Fibroblast of skin of left quadriceps (primary cell): ENCODE measurements at regions not wholly inside any gene's neighbourhood (a gene's known extent, or its start where the extent isn't known, plus 50 kb on each side); places are given as distances from the start of the nearest gene placed in this dataset.
"Not testable (repeated sequence)": the region's sequence is repeated elsewhere in the genome, so short reads cannot be mapped to it uniquely, and the experiment has no call there.

Experiments used
- DNase-seq, 2 experiments: peaks; one replicate each; pipeline ENCODE4 v3.0.0-alpha.2; 2013; ENCODE audit warnings: low read depth in 2 of 2

GRCh38 chr7:81186691-81187090 lies 267.8 kb upstream of the SEMA3C start:
- DNase-seq, result no peak

- no peak for DNase-seq
Observed at GRCh38 chr7:81185072-81185471, 266.2 kb upstream of the SEMA3C start.

GRCh38 chr7:81183326-81183725 lies 264.5 kb upstream of the SEMA3C start:
- no peak for DNase-seq

- not testable (repeated sequence) for DNase-seq
Observed at GRCh38 chr7:81182056-81182455, 263.2 kb upstream of the SEMA3C start.

GRCh38 chr7:81181066-81181465 lies 262.2 kb upstream of the SEMA3C start:
- DNase-seq, result no peak

GRCh38 chr7:81180573-81180972 lies 261.7 kb upstream of the SEMA3C start:
- DNase-seq, result no peak

GRCh38 chr7:81175275-81175940 lies 256.6 kb upstream of the SEMA3C start:
- DNase-seq, result no peak

GRCh38 chr7:81173766-81174281 lies 255.0 kb upstream of the SEMA3C start:
- DNase-seq, result peak; percentile 34 to 44

GRCh38 chr7:81170291-81170690 lies 251.4 kb upstream of the SEMA3C start:
- no peak for DNase-seq

- DNase-seq, result no peak
Observed at GRCh38 chr7:81167934-81168333, 249.1 kb upstream of the SEMA3C start.

- DNase-seq, result no peak
Observed at GRCh38 chr7:81165070-81165469, 246.2 kb upstream of the SEMA3C start.

- DNase-seq, result no peak
Observed at GRCh38 chr7:81162771-81163525, 244.1 kb upstream of the SEMA3C start.

GRCh38 chr7:81162234-81162633 lies 243.4 kb upstream of the SEMA3C start:
- DNase-seq, result no peak

GRCh38 chr7:81161451-81162075 lies 242.7 kb upstream of the SEMA3C start:
- DNase-seq, result peak; percentile 82 to 87

- no peak for DNase-seq
Observed at GRCh38 chr7:81159402-81159801, 240.6 kb upstream of the SEMA3C start.

- no peak for DNase-seq
Observed at GRCh38 chr7:81158189-81158588, 239.3 kb upstream of the SEMA3C start.

- DNase-seq, result no peak
Observed at GRCh38 chr7:81155654-81156373, 237.0 kb upstream of the SEMA3C start.

GRCh38 chr7:81154565-81154964 lies 235.7 kb upstream of the SEMA3C start:
- no peak for DNase-seq

GRCh38 chr7:81152925-81153324 lies 234.1 kb upstream of the SEMA3C start:
- DNase-seq, result not testable (repeated sequence)

- no peak for DNase-seq
Observed at GRCh38 chr7:81150951-81151361, 232.1 kb upstream of the SEMA3C start.

GRCh38 chr7:81143856-81144255 lies 225.0 kb upstream of the SEMA3C start:
- no peak for DNase-seq
